Left ventricle myocardium inferior (tissue), 1 donor: ENCODE measurements at regions not wholly inside any gene's neighbourhood (a gene's known extent, or its start where the extent isn't known, plus 50 kb on each side); places are given as distances from the start of the nearest gene placed in this dataset.

ENCODE experiments used
- DNase-seq: peaks from one replicate; pipeline ENCODE4 v3.0.0-alpha.2; 2020
- H3K27ac ChIP-seq: fragments of 200-600 bp; replicated peaks from 2 replicates; pipeline ENCODE4 v1.8.0; 2021
- H3K27me3 ChIP-seq: fragments of 200-600 bp; 2 replicates; pipeline ENCODE4 v1.8.0; 2021; ENCODE audit warnings: low read depth
- H3K36me3 ChIP-seq: fragments of 200-600 bp; 2 replicates; pipeline ENCODE4 v1.8.0; 2021
- H3K4me1 ChIP-seq: fragments of 200-600 bp; 2 replicates; pipeline ENCODE4 v1.8.0; 2021
- H3K4me3 ChIP-seq: fragments of 200-600 bp; 2 replicates; pipeline ENCODE4 v1.8.0; 2021; ENCODE audit warnings: mild to moderate bottlenecking, moderate library complexity
- H3K9me3 ChIP-seq: fragments of 200-600 bp; replicated peaks from 2 replicates; pipeline ENCODE4 v1.8.0; 2021
- CTCF ChIP-seq: fragments of 200-600 bp; IDR thresholded peaks from 2 replicates; pipeline ENCODE4 v1.8.0; 2021; ENCODE audit warnings: antibody characterized with exemption, mild to moderate bottlenecking, borderline replicate concordance
- intact Hi-C: fragments of 100-400 bp; cut with micrococcal nuclease; formaldehyde crosslinking; loops from one replicate; pipeline ENCODE4 v1.11.0; 2022
- donor health status: DM: no; HTN: yes; CAD: no; lungs with severe emphysema.

GRCh38 chr3:150248888-150249681, 159.0 kb upstream of the TSC22D2 start:
- Histone ChIP-seq H3K27ac (no peak overlapping the region), H3K9me3 (no peaks in the 10 kb centered on the region), H3K27me3 (no peaks in the 10 kb centered on the region), H3K36me3 (no peaks in the 10 kb centered on the region), H3K4me3 (no peak overlapping the region), H3K4me1 (peaks cover 5% of the 10 kb centered on the region)
- no peak for TF ChIP-seq CTCF
- DNase-seq = no peak
- intact Hi-C loops = no loop called here

GRCh38 chr3:150248116-150248887, 159.8 kb upstream of the TSC22D2 start:
- intact Hi-C loops = no loop called here
- Histone ChIP-seq H3K4me3 (no peak overlapping the region), H3K36me3 (no peaks in the 10 kb centered on the region), H3K27me3 (no peaks in the 10 kb centered on the region), H3K27ac (no peak overlapping the region), H3K4me1 (no peaks in the 10 kb centered on the region), H3K9me3 (no peaks in the 10 kb centered on the region)
- TF ChIP-seq CTCF = no peak
- no peak for DNase-seq

GRCh38 chr3:150247441-150247840, 160.7 kb upstream of the TSC22D2 start:
- intact Hi-C loops = no loop called here
- DNase-seq = no peak
- no peaks in the 10 kb centered on the region for H3K36me3 ChIP-seq

GRCh38 chr3:150243466-150243865, 164.6 kb upstream of the TSC22D2 start:
- no peak for DNase-seq
- H3K9me3 ChIP-seq = no peaks in the 10 kb centered on the region
- TF ChIP-seq CTCF = no peak
- H3K4me3 ChIP-seq = no peak overlapping the region
- intact Hi-C loops = no loop called here
- peaks cover 5% of the 10 kb centered on the region for H3K4me1 ChIP-seq
- no peaks in the 10 kb centered on the region for H3K36me3 ChIP-seq
- no peak overlapping the region for H3K27ac ChIP-seq
- no peaks in the 10 kb centered on the region for H3K27me3 ChIP-seq

More at GRCh38 chr3:150247441-150247840, 160.7 kb upstream of the TSC22D2 start:
- no peaks in the 10 kb centered on the region for H3K9me3 ChIP-seq
- no peak for TF ChIP-seq CTCF
- no peaks in the 10 kb centered on the region for H3K27me3 ChIP-seq
- no peak overlapping the region for H3K4me3 ChIP-seq
- no peak overlapping the region for H3K27ac ChIP-seq
- no peaks in the 10 kb centered on the region for H3K4me1 ChIP-seq

- intact Hi-C loops = no loop called here
- no peaks in the 10 kb centered on the region for H3K27me3 ChIP-seq
- no peak overlapping the region for H3K27ac ChIP-seq
Measured at GRCh38 chr3:150242220-150242936, 165.7 kb upstream of the TSC22D2 start.

More at GRCh38 chr3:150242220-150242936, 165.7 kb upstream of the TSC22D2 start:
- Histone ChIP-seq H3K4me3 (no peak overlapping the region), H3K4me1 (peaks cover 16% of the 10 kb centered on the region), H3K9me3 (no peaks in the 10 kb centered on the region), H3K36me3 (no peaks in the 10 kb centered on the region)
- DNase-seq = no peak
- no peak for TF ChIP-seq CTCF
